ENCODE measurements at regions not wholly inside any gene's neighbourhood (a gene's known extent, or its start where the extent isn't known, plus 50 kb on each side); places are given as distances from the start of the nearest gene placed in this dataset.

DNA sequence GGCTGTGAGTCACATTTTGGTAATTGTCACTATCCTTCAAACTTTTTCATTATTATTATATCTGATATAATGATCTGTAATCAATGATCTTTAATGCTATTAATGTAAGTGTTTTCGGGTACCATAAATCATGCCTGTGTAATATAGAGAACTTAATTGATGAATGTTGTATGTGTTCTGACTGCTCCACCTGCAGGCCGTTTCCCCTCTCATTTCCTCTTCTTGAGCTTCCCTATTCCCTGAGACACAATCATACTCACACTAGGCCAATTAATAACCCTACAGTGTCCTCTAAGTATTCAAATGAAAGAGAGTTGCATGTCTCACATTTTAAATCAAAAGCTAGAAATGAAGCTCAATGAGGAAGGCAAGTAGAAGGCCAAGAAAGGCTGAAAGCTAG is 420.9 kb upstream of the SGCD start:
- H3K4me3 ChIP-seq (ENCODE audit: insufficient read depth, low read depth, low read length) = no peak overlapping the region
- H4K5ac ChIP-seq (ENCODE audit: low read depth, low read length) = no peak overlapping the region
- no peak overlapping the region for H2BK15ac ChIP-seq (ENCODE audit: low read depth, low read length)
- H3K4me1 ChIP-seq (ENCODE audit: control insufficient read depth, insufficient read depth, low read length) = no peaks in the 10 kb centered on the region
- no peaks in the 10 kb centered on the region for H3K79me1 ChIP-seq (ENCODE audit: low read depth in 1 of 2, low read length in 2 of 2)
- H2AFZ ChIP-seq (replicated peaks; ENCODE audit: low read length, poor library complexity) = no peak overlapping the region
- no peak overlapping the region for H3K56ac ChIP-seq (ENCODE audit: extremely low read depth, insufficient read depth, low read length)
- H3K27me3 ChIP-seq (ENCODE audit: control insufficient read depth, insufficient read depth, low read length) = no peaks in the 10 kb centered on the region; the same call in 1 of the 2 replicates
- no peaks in the 10 kb centered on the region for H3K36me3 ChIP-seq (ENCODE audit: control insufficient read depth, insufficient read depth, low read length)
- no peak overlapping the region for H2BK5ac ChIP-seq (ENCODE audit: low read depth, low read length, poor library complexity, severe bottlenecking)
- no peak overlapping the region for H4K8ac ChIP-seq (ENCODE audit: low read depth in 2 of 2, low read length in 2 of 2)
- ATAC-seq (ENCODE audit: low read depth) (no peak), DNase-seq (no peak)
- dilution Hi-C loops (cut with HindIII; ENCODE audit: low sequenced_read_pairs, unreplicated experiment) = no loop called here
- intact Hi-C loops (cut with micrococcal nuclease) = no loop called here
- in situ Hi-C loops (cut with MboI; ENCODE audit: low sequenced_read_pairs) = no loop called here
- H3K9ac ChIP-seq (ENCODE audit: low read depth, low read length) = no peak overlapping the region
- no peak overlapping the region for H3K4me2 ChIP-seq (ENCODE audit: low read depth, low read length)
- H2AK5ac ChIP-seq (ENCODE audit: low read depth, low read length) = no peak overlapping the region
- no peaks in the 10 kb centered on the region for H3K9me1 ChIP-seq (ENCODE audit: insufficient read depth, low read length)
- ChIA-PET POLR2A (ENCODE audit: unreplicated experiment) (no interaction called here), CTCF (interaction anchor here (1.1 kb wide), 1 partner anchor 49 kb away, joined by 3 read pairs; no protein-coding TSS in a partner anchor)
- H3K4ac ChIP-seq (ENCODE audit: low read depth, low read length) = no peak overlapping the region
- no peak overlapping the region for H3K14ac ChIP-seq (replicated peaks; ENCODE audit: low read depth, low read length)
- no peaks in the 10 kb centered on the region for H3K9me3 ChIP-seq (ENCODE audit: control insufficient read depth, insufficient read depth, low read length)
- no TSS peak for BruUV-seq (replicated peaks)
- no peak overlapping the region for H3K27ac ChIP-seq (ENCODE audit: insufficient read depth, low read length)
- no peak overlapping the region for H2AK9ac ChIP-seq (replicated peaks; ENCODE audit: low read depth, low read length, poor library complexity)
- no peaks in the 10 kb centered on the region for H4K20me1 ChIP-seq (ENCODE audit: insufficient read depth, low read length)
- no peak overlapping the region for H3K23ac ChIP-seq (ENCODE audit: low read depth, low read length)
- no CpG with 5 or more reads among the region's 2 CpGs for WGBS, 2 experiments (ENCODE audit: extremely low coverage in 2 of 2, insufficient read length in 1 of 2)
- H3K18ac ChIP-seq (ENCODE audit: low read depth, low read length) = no peak overlapping the region
- TF ChIP-seq CHD1 (IDR thresholded peaks at IDR 0.05; ENCODE audit: low read depth, low read length) = no peak
- TF ChIP-seq MAFK (IDR thresholded peaks at IDR 0.05; ENCODE audit: low read depth, low read length) = no peak
- no peak for TF ChIP-seq SMC3 (IDR thresholded peaks at IDR 0.05; ENCODE audit: low read depth, low read length)
- no peak for TF ChIP-seq RFX5 (IDR thresholded peaks at IDR 0.05; ENCODE audit: low read depth, low read length)
- no peak for TF ChIP-seq MAZ (IDR thresholded peaks at IDR 0.05; ENCODE audit: borderline replicate concordance, low read depth, low read length)
- TF ChIP-seq, protein P1, sequence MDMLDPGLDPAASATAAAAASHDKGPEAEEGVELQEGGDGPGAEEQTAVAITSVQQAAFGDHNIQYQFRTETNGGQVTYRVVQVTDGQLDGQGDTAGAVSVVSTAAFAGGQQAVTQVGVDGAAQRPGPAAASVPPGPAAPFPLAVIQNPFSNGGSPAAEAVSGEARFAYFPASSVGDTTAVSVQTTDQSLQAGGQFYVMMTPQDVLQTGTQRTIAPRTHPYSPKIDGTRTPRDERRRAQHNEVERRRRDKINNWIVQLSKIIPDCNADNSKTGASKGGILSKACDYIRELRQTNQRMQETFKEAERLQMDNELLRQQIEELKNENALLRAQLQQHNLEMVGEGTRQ (IDR thresholded peaks at IDR 0.05; ENCODE audit: low read depth, low read length) = no peak
- no peak for TF ChIP-seq RCOR1 (IDR thresholded peaks at IDR 0.05; ENCODE audit: insufficient replicate concordance, low read length)
- no peak for TF ChIP-seq CEBPB (IDR thresholded peaks at IDR 0.05; ENCODE audit: low read depth, low read length)
- TF ChIP-seq POLR2A (IDR thresholded peaks at IDR 0.05; ENCODE audit: low read depth, low read length) = no peak
- H2BK120ac ChIP-seq (ENCODE audit: low read depth, low read length) = no peak overlapping the region
- no peak overlapping the region for H2BK20ac ChIP-seq (ENCODE audit: low read depth, low read length)
- no peak overlapping the region for H4K91ac ChIP-seq (ENCODE audit: insufficient read depth, low read depth, low read length)
